Lung (tissue), 11 donors: ENCODE measurements at regions not wholly inside any gene's neighbourhood (a gene's known extent, or its start where the extent isn't known, plus 50 kb on each side); places are given as distances from the start of the nearest gene placed in this dataset.

Experiments used
- ATAC-seq: fragments of 200-7000 bp; cut with Tn5 transposase; one replicate; pipeline ENCODE4 v1.9.1; 2020; ENCODE audit warnings: moderate number of reproducible peaks; ENCODE audit not compliant: insufficient read depth, low FRiP score
- DNase-seq, 3 donors: peaks; one replicate each; pipeline ENCODE4 v3.0.0-alpha.2; 2013 to 2017
- H3K27ac ChIP-seq, 2 donors: one replicate each; pipeline ENCODE4 v1.5.1; 2013; ENCODE audit warnings: mild to moderate bottlenecking in 2 of 2, moderate library complexity in 2 of 2, control low read depth in 1 of 2, inconsistent platforms in 1 of 2, low read depth in 1 of 2, low read length in 1 of 2
- H3K27me3 ChIP-seq, 3 donors: one replicate each; pipeline ENCODE4 v1.5.1; 2013; ENCODE audit warnings: low read length in 2 of 3; ENCODE audit not compliant: control insufficient read depth in 3 of 3, insufficient read depth in 3 of 3
- H3K36me3 ChIP-seq, 4 donors: one replicate each; pipeline ENCODE4 v1.5.1; 2013; ENCODE audit warnings: low read length in 4 of 4, mild to moderate bottlenecking in 1 of 4, moderate library complexity in 1 of 4; ENCODE audit not compliant: control insufficient read depth in 4 of 4, insufficient read depth in 4 of 4
- H3K4me1 ChIP-seq, 5 donors: one replicate each; pipeline ENCODE4 v1.5.1; 2013; ENCODE audit warnings: low read length in 5 of 5, mild to moderate bottlenecking in 2 of 5, moderate library complexity in 1 of 5; ENCODE audit not compliant: control insufficient read depth in 5 of 5, insufficient read depth in 5 of 5
- H3K4me3 ChIP-seq: one replicate; pipeline ENCODE4 v1.5.1; 2013; ENCODE audit warnings: mild to moderate bottlenecking, control low read depth, moderate library complexity
- H3K9ac ChIP-seq, 2 donors: one replicate each; pipeline ENCODE4 v1.5.1; 2013; ENCODE audit warnings: low read length in 2 of 2, control low read depth in 1 of 2; ENCODE audit not compliant: insufficient read depth in 1 of 2
- H3K9me3 ChIP-seq, 4 donors: one replicate each; pipeline ENCODE4 v1.5.1; 2013; ENCODE audit warnings: low read length in 3 of 4, mild to moderate bottlenecking in 1 of 4, moderate library complexity in 1 of 4; ENCODE audit not compliant: control insufficient read depth in 4 of 4, insufficient read depth in 3 of 4
- WGBS, 2 donors: extraction: QIAGEN DNeasy Blood & Tissue Kit; methylation state at CpG; one replicate each; pipeline ENCODE4 v1.1.7; 2013; 5-methylcytosine and 5-hydroxymethylcytosine counted together
- TF ChIP-seq, protein P1 (sequence below): IDR thresholded peaks from 2 replicates; pipeline ENCODE4 v1.5.1; 2012; ENCODE audit warnings: mild to moderate bottlenecking; ENCODE audit errors: control extremely low read depth, extremely low read depth
- donor health status: control.
- donor health status: control.
- donor health status: Bipolar disorder and iron deficiency.
- donor health status: healthy.
- donor health status: DM: yes; HTN: yes; CAD: no.

DNA sequence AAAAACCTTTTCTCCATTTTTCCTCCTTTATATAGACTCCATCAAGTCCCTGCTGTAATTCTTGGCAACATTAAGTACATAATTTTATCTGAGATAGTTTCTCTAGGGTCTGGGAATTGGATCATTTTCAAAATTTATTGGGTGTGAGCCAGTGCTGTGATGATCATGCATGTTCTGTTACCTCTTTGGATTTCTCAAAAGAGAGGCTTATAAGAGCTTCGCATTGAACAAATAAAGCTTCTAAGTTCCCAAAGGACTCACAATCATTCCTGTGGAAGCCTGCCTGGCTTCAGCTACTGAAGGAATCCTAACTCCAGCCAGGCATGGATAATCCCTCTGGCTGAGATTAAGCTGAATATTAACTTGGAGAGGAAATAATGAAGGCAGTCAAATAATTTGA is 208.5 kb downstream of the RAB38 start:
- ATAC-seq (no peak), DNase-seq (peak; percentile 15 to 93 (median 91))
- Histone ChIP-seq H3K9me3 (no peaks in the 10 kb centered on the region), H3K36me3 (no peaks in the 10 kb centered on the region), H3K27me3 (no peaks in the 10 kb centered on the region), H3K4me3 (no peak overlapping the region), H3K27ac (no peak overlapping the region), H3K9ac (no peak overlapping the region), H3K4me1 (peaks cover 0 to 34% (median 6%) of the 10 kb centered on the region in 5 donors)
- TF ChIP-seq, protein P1, sequence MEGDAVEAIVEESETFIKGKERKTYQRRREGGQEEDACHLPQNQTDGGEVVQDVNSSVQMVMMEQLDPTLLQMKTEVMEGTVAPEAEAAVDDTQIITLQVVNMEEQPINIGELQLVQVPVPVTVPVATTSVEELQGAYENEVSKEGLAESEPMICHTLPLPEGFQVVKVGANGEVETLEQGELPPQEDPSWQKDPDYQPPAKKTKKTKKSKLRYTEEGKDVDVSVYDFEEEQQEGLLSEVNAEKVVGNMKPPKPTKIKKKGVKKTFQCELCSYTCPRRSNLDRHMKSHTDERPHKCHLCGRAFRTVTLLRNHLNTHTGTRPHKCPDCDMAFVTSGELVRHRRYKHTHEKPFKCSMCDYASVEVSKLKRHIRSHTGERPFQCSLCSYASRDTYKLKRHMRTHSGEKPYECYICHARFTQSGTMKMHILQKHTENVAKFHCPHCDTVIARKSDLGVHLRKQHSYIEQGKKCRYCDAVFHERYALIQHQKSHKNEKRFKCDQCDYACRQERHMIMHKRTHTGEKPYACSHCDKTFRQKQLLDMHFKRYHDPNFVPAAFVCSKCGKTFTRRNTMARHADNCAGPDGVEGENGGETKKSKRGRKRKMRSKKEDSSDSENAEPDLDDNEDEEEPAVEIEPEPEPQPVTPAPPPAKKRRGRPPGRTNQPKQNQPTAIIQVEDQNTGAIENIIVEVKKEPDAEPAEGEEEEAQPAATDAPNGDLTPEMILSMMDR: no peak
- 43 to 63% methylated on average over 1 of the region's 1 CpG for WGBS, 2 donors

DNA sequence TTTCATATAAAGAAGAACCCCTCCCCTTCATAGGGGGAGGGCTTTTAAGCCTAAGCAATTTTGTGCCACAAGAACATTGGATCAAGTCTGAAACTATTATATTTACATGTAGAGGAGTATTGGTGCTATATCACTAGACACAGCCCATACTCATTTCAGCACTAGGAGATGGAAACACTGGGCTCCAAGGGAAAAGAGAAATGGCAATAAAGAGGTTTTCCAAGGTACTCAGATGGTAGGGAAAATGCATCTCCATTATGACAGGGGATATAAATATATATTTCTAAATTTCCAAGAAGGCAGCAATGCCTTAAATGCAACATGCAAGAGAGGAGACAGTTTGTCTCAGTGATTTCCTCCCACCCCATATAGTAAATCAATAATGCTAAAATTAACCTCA is 209.0 kb downstream of the RAB38 start:
- ATAC-seq: no peak
- TF ChIP-seq, protein P1: no peak
- Histone ChIP-seq H3K27ac (no peak overlapping the region), H3K4me3 (no peak overlapping the region), H3K9me3 (no peaks in the 10 kb centered on the region), H3K4me1 (peaks cover 0 to 34% (median 6%) of the 10 kb centered on the region in 5 donors), H3K27me3 (no peaks in the 10 kb centered on the region), H3K36me3 (no peaks in the 10 kb centered on the region), H3K9ac (no peak overlapping the region)
- peak in 1 of 3 donors; percentile 35 for DNase-seq

DNA sequence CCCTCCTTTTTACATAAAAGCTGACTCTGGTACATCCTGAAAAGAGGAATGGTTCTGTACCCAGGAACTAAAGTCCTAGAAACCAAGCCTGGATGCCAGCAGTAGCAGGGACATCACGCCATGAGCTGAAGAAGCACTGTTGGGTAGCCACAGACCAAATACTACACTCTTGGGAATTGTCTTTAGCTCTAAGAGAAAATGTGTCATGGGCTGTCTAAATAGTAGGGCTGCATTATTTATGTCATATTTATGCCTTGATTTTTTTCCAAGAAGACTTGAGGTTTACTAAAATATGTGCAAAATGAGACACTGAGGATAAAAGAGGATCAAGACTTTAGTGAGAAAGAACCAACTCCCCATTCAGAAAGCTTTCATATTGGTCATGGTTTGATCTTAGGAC is 213.6 kb downstream of the RAB38 start:
- Histone ChIP-seq H3K4me1 (peaks cover 0 to 22% (median 0%) of the 10 kb centered on the region in 5 donors), H3K4me3 (no peak overlapping the region), H3K9me3 (no peaks in the 10 kb centered on the region), H3K9ac (no peak overlapping the region), H3K27me3 (no peaks in the 10 kb centered on the region), H3K27ac (no peak overlapping the region), H3K36me3 (no peaks in the 10 kb centered on the region)
- ATAC-seq (no peak), DNase-seq (no peak)
- WGBS, 2 donors: 87% methylated on average over 1 of the region's 1 CpG
- TF ChIP-seq, protein P1: no peak

DNA sequence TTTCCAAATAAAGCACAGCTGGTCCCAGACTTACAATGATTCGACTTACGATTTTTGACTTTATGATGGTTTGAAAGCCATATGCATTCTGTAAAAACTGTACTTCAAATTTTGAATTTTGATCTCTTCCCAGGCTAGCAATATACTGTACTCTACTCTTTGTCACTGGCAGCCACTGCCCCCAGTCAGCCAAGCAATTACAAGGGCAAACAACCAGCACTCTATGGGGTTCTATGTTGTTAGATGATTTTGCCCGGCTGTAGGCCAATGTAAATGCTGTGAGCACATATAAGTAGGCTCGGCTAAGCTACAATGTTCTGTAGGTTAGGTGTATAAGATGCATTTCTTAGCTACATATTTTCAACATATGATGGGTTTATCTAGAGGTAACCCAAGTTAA is 217.3 kb downstream of the RAB38 start:
- 80 to 91% methylated on average over 4 of the region's 4 CpGs for WGBS, 2 donors
- ATAC-seq (no peak), DNase-seq (peak in 2 of 3 donors; percentile 69 to 85)
- Histone ChIP-seq H3K27me3 (no peaks in the 10 kb centered on the region), H3K36me3 (no peaks in the 10 kb centered on the region), H3K4me3 (no peak overlapping the region), H3K27ac (no peak overlapping the region), H3K9ac (no peak overlapping the region), H3K4me1 (no peaks in the 10 kb centered on the region), H3K9me3 (no peaks in the 10 kb centered on the region)
- TF ChIP-seq, protein P1: no peak
